SKM-1 treated with dmso at 0.1 percent for 144 hours (cell line): ENCODE measurements at regions not wholly inside any gene's neighbourhood (a gene's known extent, or its start where the extent isn't known, plus 50 kb on each side); places are given as distances from the start of the nearest gene placed in this dataset.

ENCODE experiments used
- DNase-seq: peaks from one replicate; lab custom pipeline; 2025; ENCODE audit not compliant: unreplicated experiment; lab: John Stamatoyannopoulos, UW

GRCh38 chr6:100182313-100182712, 188.3 kb upstream of the MCHR2 start:
- no peak for DNase-seq

GRCh38 chr6:100181309-100181708, 187.3 kb upstream of the MCHR2 start:
- DNase-seq = no peak

- DNase-seq = no peak
Measured at GRCh38 chr6:100179576-100179975, 185.6 kb upstream of the MCHR2 start.

GRCh38 chr6:100177956-100178355, 183.9 kb upstream of the MCHR2 start:
- DNase-seq = no peak

GRCh38 chr6:100176951-100177710, 183.1 kb upstream of the MCHR2 start:
- DNase-seq = no peak

GRCh38 chr6:100176311-100176950, 182.4 kb upstream of the MCHR2 start:
- no peak for DNase-seq

- DNase-seq = no peak
Measured at GRCh38 chr6:100175814-100176310, 181.8 kb upstream of the MCHR2 start.

- DNase-seq = no peak
Measured at GRCh38 chr6:100173211-100173610, 179.2 kb upstream of the MCHR2 start.

GRCh38 chr6:100172322-100172713, 178.3 kb upstream of the MCHR2 start:
- no peak for DNase-seq

- peak; percentile 31 for DNase-seq
Measured at GRCh38 chr6:100171533-100172321, 177.7 kb upstream of the MCHR2 start.

GRCh38 chr6:100168148-100168547, 174.1 kb upstream of the MCHR2 start:
- DNase-seq = no peak

GRCh38 chr6:100167585-100167984, 173.6 kb upstream of the MCHR2 start:
- DNase-seq = no peak

GRCh38 chr6:100166956-100167355, 172.9 kb upstream of the MCHR2 start:
- DNase-seq = no peak

- DNase-seq = no peak
Measured at GRCh38 chr6:100165442-100165841, 171.4 kb upstream of the MCHR2 start.

- DNase-seq = no peak
Measured at GRCh38 chr6:100163035-100163434, 169.0 kb upstream of the MCHR2 start.

GRCh38 chr6:100161782-100162365, 167.9 kb upstream of the MCHR2 start:
- DNase-seq = no peak

GRCh38 chr6:100160930-100161329, 166.9 kb upstream of the MCHR2 start:
- DNase-seq = no peak

GRCh38 chr6:100155141-100155540, 161.1 kb upstream of the MCHR2 start:
- DNase-seq = no peak

GRCh38 chr6:100153636-100154275, 159.7 kb upstream of the MCHR2 start:
- no peak for DNase-seq

- no peak for DNase-seq
Measured at GRCh38 chr6:100152201-100152600, 158.2 kb upstream of the MCHR2 start.

- no peak for DNase-seq
Measured at GRCh38 chr6:100144991-100145390, 151.0 kb upstream of the MCHR2 start.
